ENCODE measurements at regions not wholly inside any gene's neighbourhood (a gene's known extent, or its start where the extent isn't known, plus 50 kb on each side); places are given as distances from the start of the nearest gene placed in this dataset.

GRCh38 chr3:102529452-102529851 lies 94.6 kb downstream of the ZPLD1 start:
- no peak for DNase-seq

DNA sequence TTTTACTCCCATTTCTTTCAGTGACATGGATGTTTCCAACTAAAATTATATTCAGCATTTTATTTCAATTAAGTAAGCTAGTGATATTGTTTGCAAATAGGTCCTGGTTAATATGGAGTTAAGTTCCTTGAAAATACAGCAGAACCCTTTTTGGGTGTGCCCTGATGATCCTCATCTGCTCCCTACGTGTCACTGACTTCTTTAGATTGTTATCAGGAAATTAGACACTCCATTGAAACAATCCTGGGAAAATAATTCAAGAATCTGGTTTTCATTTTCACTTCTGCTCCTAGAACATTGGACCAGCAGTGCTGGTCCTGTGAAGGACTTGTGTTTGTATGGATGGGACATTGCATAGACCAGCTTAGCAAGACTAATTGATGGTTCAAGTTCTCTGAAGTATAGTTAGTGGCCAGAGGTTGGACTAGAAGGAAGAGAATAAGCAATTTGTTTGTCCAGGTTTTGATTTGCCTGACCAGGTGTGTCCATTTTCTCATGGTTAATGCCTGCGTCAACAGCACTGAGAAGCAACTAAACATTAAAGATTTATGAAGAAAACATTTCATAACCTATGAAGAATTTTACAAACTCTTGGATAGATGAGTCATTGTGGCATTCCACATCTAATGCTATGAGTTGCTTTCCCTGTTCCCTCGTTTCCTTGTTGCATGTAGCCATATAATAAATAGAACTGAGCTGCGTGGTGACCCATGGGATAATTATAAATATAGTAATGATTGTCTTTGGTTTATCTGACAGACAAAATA lies 95.8 kb downstream of the ZPLD1 start:
- no peak for DNase-seq

- no peak for DNase-seq
These were observed 96.9 kb downstream of the ZPLD1 start for GRCh38 chr3:102531686-102532085.

GRCh38 chr3:102532901-102533300 lies 98.1 kb downstream of the ZPLD1 start:
- no peak for DNase-seq

DNA sequence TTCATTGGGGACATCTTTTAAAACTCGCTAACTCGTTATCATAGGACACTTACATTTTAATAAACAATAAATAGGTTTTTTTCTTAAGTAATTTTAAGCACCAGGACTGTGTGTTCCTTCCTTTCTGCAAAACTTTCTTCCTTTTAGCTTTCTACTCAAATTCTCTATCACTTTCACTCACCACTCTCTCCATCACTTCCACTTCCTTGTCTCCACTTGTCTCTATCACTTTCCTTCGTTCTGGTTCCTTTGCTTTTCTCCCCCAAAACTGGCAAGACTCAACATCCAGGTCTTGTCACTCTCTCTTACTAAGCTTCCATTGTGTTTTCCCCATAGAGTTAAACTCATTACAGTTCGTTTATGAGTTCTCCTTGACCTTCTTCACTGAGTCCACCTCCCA lies 99.0 kb downstream of the ZPLD1 start:
- no peak for DNase-seq

DNA sequence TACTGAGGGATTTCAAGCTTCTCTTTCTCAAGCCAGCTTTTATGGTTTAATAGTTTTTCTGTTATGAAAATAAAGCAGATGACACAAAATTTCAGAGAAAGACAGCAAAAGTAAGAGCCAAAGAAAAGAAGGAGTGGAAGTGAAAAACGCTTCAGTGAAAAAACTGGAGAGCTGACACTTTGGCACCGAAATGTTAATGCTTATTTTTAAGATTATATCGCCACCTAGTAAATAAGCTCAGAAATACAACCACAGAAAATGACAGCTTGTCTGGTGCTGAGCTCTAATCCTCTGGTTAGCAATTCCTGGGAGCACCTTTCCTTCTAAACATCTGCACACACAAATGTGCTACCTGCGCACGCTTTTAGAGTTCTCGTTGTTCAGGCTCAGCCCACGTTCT lies 101.6 kb downstream of the ZPLD1 start:
- DNase-seq: no peak

- no peak for DNase-seq
These were observed 102.3 kb downstream of the ZPLD1 start for GRCh38 chr3:102537123-102537522.

DNA sequence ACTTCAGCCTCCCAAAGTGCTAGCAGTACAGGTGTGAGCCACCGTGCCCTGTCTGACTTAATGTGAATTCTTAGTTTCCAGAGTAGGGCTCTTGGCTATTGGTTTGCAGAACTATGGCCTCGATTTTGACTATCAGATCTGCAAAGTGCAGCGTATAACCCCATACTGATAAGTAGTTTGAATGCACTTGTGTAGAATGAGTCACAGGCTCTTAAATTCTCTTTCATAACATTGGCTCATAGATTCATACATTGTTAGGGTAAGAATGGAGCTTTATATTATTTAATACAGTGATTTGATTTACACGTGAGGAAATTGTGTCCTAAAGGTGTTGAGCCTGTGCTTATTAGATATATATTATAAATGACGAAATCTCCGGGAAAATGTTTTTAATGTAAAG lies 109.9 kb downstream of the ZPLD1 start:
- no peak for DNase-seq

- no peak for DNase-seq
These were observed 110.5 kb downstream of the ZPLD1 start for GRCh38 chr3:102545276-102545675.

GRCh38 chr3:102553876-102554275 lies 119.1 kb downstream of the ZPLD1 start:
- DNase-seq: no peak

GRCh38 chr3:102570511-102570910 lies 135.7 kb downstream of the ZPLD1 start:
- no peak for DNase-seq

- DNase-seq: no peak
These were observed 136.2 kb downstream of the ZPLD1 start for GRCh38 chr3:102571006-102571405.

- no peak for DNase-seq
These were observed 137.0 kb downstream of the ZPLD1 start for GRCh38 chr3:102571720-102572384.

DNA sequence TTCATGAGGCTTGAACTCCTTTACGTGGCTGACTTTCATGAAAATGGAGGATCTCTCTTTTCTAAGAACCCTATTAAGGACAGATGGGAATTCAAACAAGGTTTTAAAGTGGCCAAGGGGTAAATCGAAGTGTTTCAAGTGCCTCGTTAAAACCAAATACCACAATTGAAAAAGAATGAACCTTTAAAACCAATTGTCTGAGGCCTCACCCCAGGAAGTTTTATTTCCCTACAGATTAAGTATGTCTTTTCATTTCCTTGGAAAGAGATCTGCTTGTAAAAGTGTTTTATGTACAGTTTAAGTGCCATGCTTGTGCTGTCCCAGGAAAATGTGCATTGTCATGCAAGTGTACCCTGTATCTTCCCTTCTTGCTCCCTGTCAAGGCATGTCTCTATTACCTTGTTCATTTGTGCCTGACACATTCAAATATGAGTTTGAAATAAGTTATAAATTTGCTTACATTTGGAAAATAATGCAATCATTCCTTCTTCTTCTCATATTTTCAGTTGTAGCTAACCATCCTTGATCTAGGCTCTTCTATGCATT lies 138.7 kb downstream of the ZPLD1 start:
- DNase-seq: no peak

GRCh38 chr3:102574355-102574754 lies 139.5 kb downstream of the ZPLD1 start:
- no peak for DNase-seq

GRCh38 chr3:102576651-102577050 lies 141.8 kb downstream of the ZPLD1 start:
- no peak for DNase-seq

GRCh38 chr3:102577082-102577789 lies 142.4 kb downstream of the ZPLD1 start:
- no peak for DNase-seq

DNA sequence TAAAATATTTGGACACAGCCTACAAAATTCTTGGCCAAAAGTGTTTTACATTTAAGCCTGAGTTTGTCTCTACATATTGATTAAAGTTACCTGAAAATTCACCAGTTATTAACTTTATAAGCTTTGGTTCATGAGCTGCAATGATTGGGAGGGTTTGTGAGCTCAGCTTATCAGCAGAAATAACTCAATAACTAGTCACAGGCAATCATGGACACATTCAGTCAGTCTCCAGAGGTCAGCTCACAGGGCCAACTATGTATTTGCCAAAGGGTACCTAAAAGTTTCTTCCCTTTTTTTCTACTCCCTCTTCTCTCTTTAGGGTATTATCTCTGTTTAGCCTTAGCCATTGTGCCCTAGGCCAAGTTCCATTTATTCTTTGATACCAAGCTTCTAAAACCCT lies 145.9 kb downstream of the ZPLD1 start:
- DNase-seq: no peak

GRCh38 chr3:102586485-102586884 lies 151.7 kb downstream of the ZPLD1 start:
- no peak for DNase-seq

DNA sequence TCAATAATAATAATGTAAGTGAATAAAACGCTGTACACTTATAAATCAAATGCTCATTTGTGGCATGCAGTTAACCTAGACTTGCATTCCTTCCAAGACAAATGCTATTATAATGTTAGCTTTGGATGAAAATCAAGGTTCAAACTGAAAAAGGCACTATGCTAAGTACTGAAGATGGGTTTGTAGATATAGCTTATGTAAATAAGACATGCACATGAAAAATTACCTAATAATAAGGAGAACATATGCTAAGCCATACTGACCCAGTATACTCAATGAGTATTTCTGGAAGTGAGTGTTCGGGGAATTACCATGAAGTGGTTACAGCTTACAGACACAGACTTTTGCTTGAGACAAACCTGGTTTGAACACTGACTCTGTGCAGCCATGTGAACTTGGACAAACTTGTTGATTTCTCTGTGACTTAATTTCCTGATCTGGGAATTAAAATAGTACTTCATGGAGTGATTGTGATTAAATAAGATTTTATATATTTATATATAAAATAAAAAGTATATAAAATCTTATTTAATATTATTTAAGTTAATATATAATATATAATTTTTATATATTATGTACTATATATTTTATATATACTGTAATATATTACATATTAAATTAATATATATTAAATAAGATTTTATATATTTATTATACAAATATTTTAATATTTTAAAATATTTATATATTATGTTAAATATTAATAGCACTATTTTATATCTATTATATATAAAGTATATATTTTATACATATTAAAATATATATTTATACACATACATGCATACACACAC lies 159.2 kb downstream of the ZPLD1 start:
- no peak for DNase-seq

GRCh38 chr3:102595057-102595456 lies 160.2 kb downstream of the ZPLD1 start:
- DNase-seq: no peak

- no peak for DNase-seq
These were observed 165.2 kb downstream of the ZPLD1 start for GRCh38 chr3:102599819-102600576.

All from activated CD8-positive, alpha-beta memory T cell treated with anti-CD3 and anti-CD28 coated beads, Interleukin-2, amount 50 U/mL, for 48 hours (primary cell).